NCI-H69 (cell line): ENCODE measurements at regions not wholly inside any gene's neighbourhood (a gene's known extent, or its start where the extent isn't known, plus 50 kb on each side); places are given as distances from the start of the nearest gene placed in this dataset.

Experiments
- DNase-seq: peaks from one replicate; lab custom pipeline; 2025; lab: John Stamatoyannopoulos, UW

- DNase-seq, result peak; percentile 16
Measured at GRCh38 chr13:26831336-26831908, 70.8 kb upstream of the GPR12 start.

GRCh38 chr13:26829716-26830115 is 69.1 kb upstream of the GPR12 start:
- no peak for DNase-seq

GRCh38 chr13:26824581-26824980 is 64.0 kb upstream of the GPR12 start:
- no peak for DNase-seq

GRCh38 chr13:26822146-26822545 is 61.6 kb upstream of the GPR12 start:
- DNase-seq, result no peak

GRCh38 chr13:26821672-26822071 is 61.1 kb upstream of the GPR12 start:
- DNase-seq, result no peak

GRCh38 chr13:26820871-26821270 is 60.3 kb upstream of the GPR12 start:
- no peak for DNase-seq

- DNase-seq, result no peak
Measured at GRCh38 chr13:26819046-26819445, 58.5 kb upstream of the GPR12 start.

- no peak for DNase-seq
Measured at GRCh38 chr13:26816881-26817280, 56.3 kb upstream of the GPR12 start.

- no peak for DNase-seq
Measured at GRCh38 chr13:26813980-26814348, 53.4 kb upstream of the GPR12 start.

- DNase-seq, result no peak
Measured at GRCh38 chr13:26813321-26813979, 52.9 kb upstream of the GPR12 start.

- DNase-seq, result no peak
Measured at GRCh38 chr13:26811581-26811980, 51.0 kb upstream of the GPR12 start.
